Progenitor cell of endocrine pancreas (in vitro differentiated cells): ENCODE measurements at regions not wholly inside any gene's neighbourhood (a gene's known extent, or its start where the extent isn't known, plus 50 kb on each side); places are given as distances from the start of the nearest gene placed in this dataset.
A peak's percentile ranks its signal among the peaks of the same experiment; 100 is the strongest.

Experiments
- DNase-seq: peaks from one replicate; pipeline ENCODE4 v3.0.0; 2021; ENCODE audit warnings: low spot score; ENCODE audit not compliant: unreplicated experiment
- H3K27ac Mint-ChIP-seq: 2 replicates; pipeline ENCODE4 v1.8.0; 2021; ENCODE audit warnings: mild to moderate bottlenecking, moderate library complexity, mixed read lengths
- H3K27me3 Mint-ChIP-seq: 2 replicates; pipeline ENCODE4 v1.8.0; 2021; ENCODE audit warnings: mixed read lengths
- H3K36me3 Mint-ChIP-seq: 2 replicates; pipeline ENCODE4 v1.8.0; 2022; ENCODE audit warnings: mixed read lengths; ENCODE audit not compliant: insufficient read depth
- H3K4me1 Mint-ChIP-seq: 2 replicates; pipeline ENCODE4 v1.8.0; 2021; ENCODE audit warnings: low read depth, mixed read lengths
- H3K4me3 Mint-ChIP-seq: 2 replicates; pipeline ENCODE4 v1.8.0; 2021; ENCODE audit warnings: low read depth, mild to moderate bottlenecking, moderate library complexity, mixed read lengths
- H3K9me3 Mint-ChIP-seq: 2 replicates; pipeline ENCODE4 v1.8.0; 2021; ENCODE audit warnings: low read depth, mixed read lengths
- CTCF ChIP-seq: fragments of 200-600 bp; sonication (generic); IDR thresholded peaks from one replicate; pipeline ENCODE4 v1.5.0; 2021; ENCODE audit warnings: antibody characterized with exemption, mild to moderate bottlenecking; ENCODE audit not compliant: unreplicated experiment

DNA sequence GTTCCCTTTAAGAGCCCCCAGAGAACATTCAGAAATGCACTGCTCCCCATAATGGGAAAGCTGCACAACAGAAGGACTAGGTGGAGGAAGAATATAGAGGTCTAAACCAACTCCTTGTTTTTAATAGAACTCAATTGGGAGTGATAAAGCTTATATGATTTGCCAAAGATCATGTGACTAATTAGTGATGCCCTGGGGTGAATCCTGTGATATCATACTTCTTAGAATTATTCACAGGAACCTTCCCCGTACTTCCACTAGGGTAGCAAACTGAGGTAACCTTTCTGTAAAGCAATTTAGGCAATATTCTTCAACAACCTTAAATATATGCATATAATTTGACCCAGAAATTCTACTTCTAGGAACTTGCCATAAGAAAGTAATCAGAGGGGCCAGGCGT, 84.4 kb downstream of the TFAP2A start:
- no peak overlapping the region for H3K4me3 Mint-ChIP-seq
- no peaks in the 10 kb centered on the region for H3K36me3 Mint-ChIP-seq
- no peak for TF ChIP-seq CTCF
- no peaks in the 10 kb centered on the region for H3K9me3 Mint-ChIP-seq
- no peak for DNase-seq
- H3K4me1 Mint-ChIP-seq, result peaks cover 1% of the 10 kb centered on the region
- no peak overlapping the region for H3K27ac Mint-ChIP-seq
- H3K27me3 Mint-ChIP-seq, result no peaks in the 10 kb centered on the region

GRCh38 chr6:10323018-10323417, 91.9 kb downstream of the TFAP2A start:
- H3K4me1 Mint-ChIP-seq, result peaks cover 3% of the 10 kb centered on the region
- peaks cover 5% of the 10 kb centered on the region for H3K9me3 Mint-ChIP-seq
- H3K27ac Mint-ChIP-seq, result no peak overlapping the region
- no peak for DNase-seq
- H3K36me3 Mint-ChIP-seq, result no peaks in the 10 kb centered on the region
- no peak for TF ChIP-seq CTCF
- peaks cover 6% of the 10 kb centered on the region for H3K27me3 Mint-ChIP-seq
- no peak overlapping the region for H3K4me3 Mint-ChIP-seq

DNA sequence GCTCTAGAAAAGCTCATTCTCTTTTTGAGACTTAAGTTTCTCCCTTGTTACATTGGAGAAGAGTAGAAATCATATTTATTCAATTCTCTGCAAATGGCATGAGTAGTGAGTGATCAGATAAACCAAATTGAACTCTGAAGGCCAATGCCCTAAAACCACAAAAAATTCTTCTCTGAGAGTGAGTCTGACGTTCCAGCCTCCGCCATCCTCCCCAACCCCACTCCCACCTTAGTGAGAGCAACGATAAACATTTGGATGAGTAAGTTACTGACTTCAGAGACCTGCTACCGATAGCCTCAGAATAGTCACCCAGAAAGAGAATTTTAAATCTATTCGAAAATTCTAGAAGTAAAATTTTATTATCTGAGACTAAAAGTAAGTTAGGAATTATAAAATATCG, 94.6 kb downstream of the TFAP2A start:
- Mint-ChIP-seq H3K36me3 (no peaks in the 10 kb centered on the region), H3K4me1 (peaks cover 1% of the 10 kb centered on the region), H3K27ac (peak overlapping the region; percentile 52), H3K9me3 (peaks cover 5% of the 10 kb centered on the region), H3K27me3 (peaks cover 8% of the 10 kb centered on the region), H3K4me3 (no peak overlapping the region)
- no peak for TF ChIP-seq CTCF
- DNase-seq, result no peak

- Mint-ChIP-seq H3K27ac (no peak overlapping the region), H3K9me3 (peaks cover 5% of the 10 kb centered on the region), H3K27me3 (peaks cover 6% of the 10 kb centered on the region), H3K36me3 (no peaks in the 10 kb centered on the region), H3K4me3 (no peak overlapping the region), H3K4me1 (peaks cover 17% of the 10 kb centered on the region)
- no peak for DNase-seq
- no peak for TF ChIP-seq CTCF
Measured at GRCh38 chr6:10316373-10316721, 98.5 kb downstream of the TFAP2A start.

DNA sequence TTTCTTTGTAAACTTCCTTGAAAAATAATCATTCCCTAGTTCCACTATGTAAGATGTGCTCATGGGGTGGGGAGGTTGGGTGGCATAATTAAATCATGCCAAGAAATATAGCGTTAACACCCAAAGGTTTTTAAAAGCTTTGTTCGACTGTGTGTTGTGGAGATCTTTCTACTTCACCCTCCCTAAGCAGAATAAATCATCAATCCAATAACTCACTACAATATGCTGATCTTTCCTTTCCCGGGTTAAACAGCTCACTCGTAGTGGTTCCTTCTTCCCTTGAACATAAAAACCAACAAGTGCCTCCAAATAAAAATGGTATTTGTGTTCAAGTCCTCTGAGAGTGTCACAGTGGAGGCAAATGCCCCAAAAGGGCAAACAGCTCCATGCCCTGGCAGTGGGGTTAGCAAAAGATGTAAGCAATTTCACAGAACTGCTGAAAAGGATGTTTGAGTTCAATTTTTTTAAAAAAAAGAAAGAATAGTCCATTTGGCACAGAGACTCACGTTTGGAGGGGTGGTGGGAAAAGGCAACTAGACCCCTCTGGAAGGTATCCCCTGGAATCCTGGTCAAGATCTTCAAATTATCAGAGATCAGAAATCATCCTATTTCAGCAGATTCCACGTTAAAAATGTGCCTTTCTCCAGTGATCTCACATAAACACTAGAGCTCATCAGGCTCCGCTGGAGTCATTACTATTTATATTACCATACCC, 99.1 kb downstream of the TFAP2A start:
- DNase-seq, result no peak
- no peak for TF ChIP-seq CTCF
- Mint-ChIP-seq H3K4me1 (peaks cover 17% of the 10 kb centered on the region), H3K9me3 (peaks cover 5% of the 10 kb centered on the region), H3K4me3 (no peak overlapping the region), H3K27ac (no peak overlapping the region), H3K27me3 (peaks cover 6% of the 10 kb centered on the region), H3K36me3 (no peaks in the 10 kb centered on the region)
